NCI-H226 (cell line): ENCODE measurements at regions not wholly inside any gene's neighbourhood (a gene's known extent, or its start where the extent isn't known, plus 50 kb on each side); places are given as distances from the start of the nearest gene placed in this dataset.
A peak's percentile ranks its signal among the peaks of the same experiment; 100 is the strongest.

Source experiments
- DNase-seq: peaks from one replicate; pipeline ENCODE4 v3.0.0-alpha.2; 2015

GRCh38 chr3:71997066-71997653 is 212.2 kb upstream of the PROK2 start:
- DNase-seq: no peak

DNA sequence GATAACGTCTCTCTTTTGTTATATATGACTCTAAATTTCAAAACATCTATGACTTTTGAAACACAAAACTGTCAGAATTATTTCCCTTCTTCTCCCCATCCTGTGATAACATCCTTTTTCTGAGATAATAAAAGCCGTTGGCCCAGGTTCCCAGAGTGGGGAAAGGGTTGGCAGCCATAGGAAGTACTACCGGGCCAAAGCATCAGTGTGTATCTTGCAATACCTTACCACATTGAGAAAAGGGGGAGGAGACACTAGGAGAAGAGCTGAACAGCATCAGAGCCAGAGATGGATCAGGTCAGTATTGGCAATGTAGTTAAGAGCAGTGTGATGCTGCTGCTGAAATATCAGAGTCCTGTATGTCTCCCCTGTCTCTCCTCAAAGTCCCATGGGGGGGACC is 210.0 kb upstream of the PROK2 start:
- DNase-seq: no peak

GRCh38 chr3:71994203-71994602 is 209.3 kb upstream of the PROK2 start:
- DNase-seq: no peak

DNA sequence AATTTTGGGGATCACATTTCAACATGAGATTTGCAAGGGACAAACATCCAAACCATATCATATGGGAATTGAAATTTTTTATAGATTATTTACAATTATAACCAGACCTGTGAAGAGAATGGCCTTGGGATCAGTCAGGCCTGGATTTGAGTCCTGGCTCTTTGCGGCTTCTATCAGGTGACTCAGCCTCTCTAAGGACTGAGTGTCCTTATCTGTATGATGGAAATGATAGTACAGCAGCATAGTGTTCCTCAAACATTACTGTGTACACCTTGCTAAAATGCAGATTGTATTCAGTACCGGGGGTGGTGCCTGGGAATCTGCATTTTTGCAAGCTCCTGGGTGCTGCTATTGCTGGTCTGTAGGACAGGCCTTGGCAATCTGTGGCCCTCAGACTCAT is 206.7 kb upstream of the PROK2 start:
- DNase-seq: no peak

DNA sequence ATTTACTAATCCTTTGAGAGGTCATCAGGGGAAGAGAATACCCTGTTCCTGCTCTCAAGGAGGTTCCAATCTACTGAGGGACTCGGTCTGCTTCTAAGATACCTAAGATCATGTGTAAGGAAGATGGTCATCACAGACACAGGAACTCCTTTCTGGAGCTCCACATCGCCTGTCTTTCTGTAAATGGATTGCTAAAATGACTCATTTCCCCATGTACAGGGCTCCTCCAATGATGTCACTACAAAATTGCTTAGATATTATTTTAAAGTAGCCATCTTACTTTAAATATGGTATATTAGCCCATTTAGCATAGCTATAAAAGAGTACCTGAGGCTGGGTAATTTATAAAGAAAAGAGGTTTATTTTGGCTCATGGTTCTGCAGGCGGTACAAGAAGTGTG is 206.1 kb upstream of the PROK2 start:
- no peak for DNase-seq

DNA sequence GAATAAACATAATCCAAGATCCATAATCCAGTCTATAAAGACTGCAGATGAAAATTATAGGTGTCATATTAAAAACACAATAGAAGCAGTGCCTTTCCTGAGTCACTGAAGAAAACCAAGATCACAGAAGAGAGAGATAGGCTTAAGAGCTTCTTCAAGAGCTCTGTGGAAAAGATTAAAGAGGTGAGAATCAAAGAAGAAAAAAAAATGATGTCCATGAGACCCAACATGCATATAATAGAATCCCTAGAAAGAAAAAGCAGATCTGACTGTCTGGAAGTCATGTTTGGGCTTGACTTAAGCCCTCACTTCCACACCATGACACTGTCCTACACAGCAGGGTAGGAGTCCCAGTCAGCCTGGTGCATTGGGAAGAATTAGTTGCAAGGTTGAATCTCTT is 205.6 kb upstream of the PROK2 start:
- no peak for DNase-seq

DNA sequence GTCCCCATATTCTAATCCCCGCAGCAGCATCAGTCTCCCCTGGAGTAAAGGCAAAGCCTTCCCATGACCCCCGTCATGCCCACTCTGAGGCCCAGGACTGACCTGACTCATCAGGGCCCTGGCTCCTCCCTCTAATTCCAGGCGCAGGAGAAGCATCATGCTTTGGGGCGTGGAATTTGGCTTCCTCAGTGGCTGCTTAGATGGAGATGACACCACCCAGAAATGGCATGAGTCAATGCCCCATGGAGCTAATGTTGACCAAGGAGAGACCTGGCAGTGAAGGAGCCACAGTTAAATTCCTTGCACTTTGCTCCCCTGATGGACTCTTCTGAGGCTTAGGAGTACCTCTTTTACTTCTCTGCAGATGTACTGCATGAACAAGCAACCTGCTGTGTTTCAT is 204.2 kb upstream of the PROK2 start:
- DNase-seq: peak; percentile 71

DNA sequence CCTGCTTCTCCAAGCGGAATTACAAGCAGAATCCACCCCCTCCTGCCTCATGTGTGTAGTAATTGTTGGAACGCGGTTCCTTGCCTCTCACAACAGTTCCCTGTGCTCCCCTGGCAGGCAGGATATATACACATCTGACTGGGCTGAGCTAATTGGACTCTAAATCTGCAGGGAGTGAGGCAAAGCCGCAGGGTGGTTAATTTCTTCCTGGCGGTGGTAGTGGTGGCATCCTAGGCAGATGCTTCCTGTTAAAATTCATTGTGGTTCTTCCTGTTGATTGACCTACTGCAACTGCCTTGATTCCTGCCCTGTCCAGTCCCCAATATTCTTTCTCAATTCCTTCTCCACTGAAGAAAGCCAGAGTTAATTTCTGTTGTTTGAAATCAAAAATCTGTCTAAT is 202.9 kb upstream of the PROK2 start:
- DNase-seq: no peak

GRCh38 chr3:71987089-71987735 is 202.3 kb upstream of the PROK2 start:
- no peak for DNase-seq

GRCh38 chr3:71986606-71987005 is 201.7 kb upstream of the PROK2 start:
- no peak for DNase-seq

GRCh38 chr3:71984843-71985613 is 200.1 kb upstream of the PROK2 start:
- DNase-seq: no peak

- DNase-seq: no peak
Measured at GRCh38 chr3:71983694-71984093, 198.7 kb upstream of the PROK2 start.

DNA sequence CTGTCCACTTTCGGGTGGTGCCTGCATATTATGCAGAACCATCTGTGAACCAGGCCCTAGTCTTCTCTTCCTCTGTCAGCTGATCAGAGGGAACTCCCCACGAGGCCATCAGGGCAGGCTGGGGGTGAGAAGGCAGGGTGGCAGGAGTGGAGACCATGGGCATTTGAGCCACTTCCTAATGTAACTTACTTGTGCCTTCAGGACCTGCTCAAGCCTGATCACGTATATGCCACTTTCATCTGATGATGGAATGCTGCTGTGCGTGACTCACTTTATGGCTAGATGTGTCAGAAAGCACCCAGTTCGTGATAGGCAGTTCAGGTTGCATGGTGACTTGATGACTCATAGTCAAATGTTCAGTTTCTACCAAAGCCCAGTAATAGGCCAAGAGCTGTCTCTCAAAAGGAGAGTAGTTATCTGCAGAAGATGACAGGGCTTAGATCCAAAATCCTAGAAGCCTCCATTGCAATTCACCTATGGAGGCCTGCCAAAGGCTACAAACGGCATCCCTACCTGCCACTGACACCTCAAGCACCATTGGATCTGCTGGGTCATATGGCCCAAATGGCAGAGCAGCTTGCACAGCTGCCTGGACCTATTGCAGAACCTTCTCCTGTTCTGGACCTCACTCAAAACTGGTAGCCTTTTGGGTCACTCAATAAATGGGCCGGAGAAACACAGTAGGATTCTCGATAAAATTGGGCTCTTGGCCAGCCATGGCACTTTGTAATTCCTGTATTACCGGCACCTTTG is 197.7 kb upstream of the PROK2 start:
- DNase-seq: peak; percentile 83

GRCh38 chr3:71979175-71979574 is 194.2 kb upstream of the PROK2 start:
- DNase-seq: no peak

DNA sequence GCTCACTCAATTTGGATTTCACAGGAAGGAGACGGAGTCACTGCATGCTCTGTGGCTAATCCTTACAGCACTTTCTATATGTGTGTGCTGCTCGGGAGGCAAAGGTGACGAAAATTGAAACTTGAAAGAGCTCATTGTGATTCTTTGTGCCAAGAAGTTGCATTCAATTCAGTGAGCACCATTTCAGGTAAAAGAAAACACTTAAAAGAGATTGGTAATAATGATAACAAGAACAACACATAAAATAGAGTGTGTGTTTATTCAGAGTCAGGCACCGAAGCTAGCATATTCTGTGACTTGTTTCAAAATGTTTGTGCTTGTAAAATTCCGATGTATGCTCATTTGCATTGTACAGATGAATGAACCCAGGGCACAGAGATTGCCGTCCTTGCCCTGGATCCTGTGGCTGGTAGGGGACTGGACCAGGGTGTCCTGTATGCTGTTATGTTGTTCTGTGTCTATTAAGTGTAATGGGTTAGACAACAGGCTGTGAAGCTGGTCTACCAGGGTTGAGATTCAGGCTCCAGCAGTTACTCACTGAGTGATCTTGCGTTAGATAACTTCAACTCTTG is 193.3 kb upstream of the PROK2 start:
- no peak for DNase-seq

DNA sequence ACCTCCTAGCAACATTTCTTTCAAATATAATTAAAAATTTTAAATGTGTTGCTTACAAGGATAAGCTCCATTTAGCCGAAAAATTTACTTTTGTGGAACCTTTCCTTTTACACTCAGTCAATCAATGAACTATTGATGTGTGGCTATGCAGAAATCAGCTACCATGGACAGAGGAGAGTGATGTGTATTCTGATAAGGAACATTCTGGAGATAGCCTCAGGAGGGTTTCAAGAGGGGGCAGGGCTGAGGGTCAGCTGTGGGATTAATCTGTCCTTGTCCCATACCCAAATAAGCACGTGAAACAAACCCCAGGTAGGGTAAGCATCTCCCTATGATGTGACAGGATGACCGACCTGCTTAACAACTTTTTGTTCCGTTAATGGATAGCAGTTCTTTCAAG is 192.6 kb upstream of the PROK2 start:
- DNase-seq: no peak

GRCh38 chr3:71975573-71975972 is 190.6 kb upstream of the PROK2 start:
- DNase-seq: no peak

- no peak for DNase-seq
Measured at GRCh38 chr3:71974786-71975185, 189.8 kb upstream of the PROK2 start.

GRCh38 chr3:71973274-71974030 is 188.5 kb upstream of the PROK2 start:
- no peak for DNase-seq

- peak; percentile 83 for DNase-seq
Measured at GRCh38 chr3:71972031-71972430, 187.1 kb upstream of the PROK2 start.

DNA sequence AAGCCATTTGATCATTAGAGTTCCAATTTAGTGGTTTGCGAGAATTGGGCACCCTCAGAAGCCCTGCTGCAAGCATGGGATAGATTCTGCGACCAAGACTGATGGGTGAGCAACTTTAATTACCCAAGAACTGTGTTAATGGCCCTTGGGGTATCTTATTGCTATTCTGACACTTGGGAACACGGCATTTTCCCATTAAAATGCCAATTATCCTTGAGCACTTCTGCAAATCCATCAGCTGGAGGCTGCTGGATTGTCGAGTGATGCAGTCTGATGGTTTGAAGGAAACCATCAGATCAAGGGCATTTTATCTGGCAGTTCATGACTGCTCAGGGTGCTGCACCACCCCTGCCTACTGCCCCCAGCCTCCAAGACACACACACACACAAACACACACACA is 183.6 kb upstream of the PROK2 start:
- DNase-seq: no peak

- DNase-seq: no peak
Measured at GRCh38 chr3:71966185-71966584, 181.2 kb upstream of the PROK2 start.

GRCh38 chr3:71964170-71964569 is 179.2 kb upstream of the PROK2 start:
- DNase-seq: no peak
